K562 (cell line): ENCODE measurements at regions not wholly inside any gene's neighbourhood (a gene's known extent, or its start where the extent isn't known, plus 50 kb on each side); places are given as distances from the start of the nearest gene placed in this dataset.

ENCODE experiments used
- ATAC-seq: fragments of 200-7000 bp; cut with Tn5 transposase; 3 replicates; pipeline ENCODE4 v1.9.1; 2020; ENCODE audit warnings: moderate library complexity
- BruUV-seq: library from RNA; stranded (reverse); fragments of 400-500 nt; replicated peaks from 2 replicates; lab custom pipeline; 2021; lab: Mats Ljungman, UMichigan
- CTCF ChIA-PET: fragments of 300-600 bp; formaldehyde crosslinking; extraction: SDS; loops from one replicate; lab custom pipeline; 2021; ENCODE audit warnings: low intra/inter-chr PET ratio; lab: Yijun Ruan, JAX
- POLR2A ChIA-PET: fragments of 300-600, 350-650 bp; sonication (Branson Sonifier 250); formaldehyde crosslinking; extraction: SDS; loops from one replicate; lab custom pipeline; 2021; ENCODE audit warnings: antibody characterized with exemption, inconsistent platforms; lab: Yijun Ruan, JAX
- DNase-seq, 4 experiments: peaks; one replicate each; pipeline versions ENCODE4 v3.0.0 to v3.0.0-alpha.2; 2011 to 2018; ENCODE audit warnings: low spot score in 3 of 4, mixed read lengths in 3 of 4; ENCODE audit errors: extremely low read depth in 1 of 4
- FAIRE-seq: peaks from 2 replicates; lab custom pipeline; 2011; peaks lifted over from hg19 to GRCh38; lab: Jason Lieb, UNC
- H2AFZ ChIP-seq: 2 replicates; pipeline ENCODE4 v1.6.0; 2011; ENCODE audit warnings: low read depth, low read length, control low read depth, inconsistent platforms
- H3K27ac ChIP-seq: fragments of 200-600 bp; 3 replicates; pipeline ENCODE4 v1.8.0; 2011; ENCODE audit warnings: low read depth, mild to moderate bottlenecking, control low read depth, inconsistent platforms, low read length, moderate library complexity, mixed read lengths; ENCODE audit errors: extremely low read depth
- H3K27me3 ChIP-seq, 2 experiments: fragments of 300-600 bp in 1 of 2; 2 replicates in 1 of 2; 3 replicates in 1 of 2; pipeline versions ENCODE4 v1.6.0 to v1.8.0; 2011; ENCODE audit warnings: inconsistent platforms in 2 of 2, low read length in 2 of 2, mild to moderate bottlenecking in 1 of 2, mixed read lengths in 1 of 2, moderate library complexity in 1 of 2; ENCODE audit not compliant: control insufficient read depth in 2 of 2, insufficient read depth in 2 of 2
- H3K36me3 ChIP-seq: fragments of 300-600 bp; 3 replicates; pipeline ENCODE4 v1.8.0; 2011; ENCODE audit warnings: mild to moderate bottlenecking, low read length, inconsistent platforms; ENCODE audit not compliant: control insufficient read depth, insufficient read depth
- H3K4me1 ChIP-seq, 2 experiments: fragments of 200-600 bp in 1 of 2; replicated peaks in 1 of 2; 2 replicates in 1 of 2; 3 replicates in 1 of 2; pipeline versions ENCODE4 v1.5.1 to v1.8.0; 2011; ENCODE audit warnings: inconsistent platforms in 2 of 2, low read length in 2 of 2, mild to moderate bottlenecking in 1 of 2, mixed read lengths in 1 of 2, moderate library complexity in 1 of 2; ENCODE audit not compliant: control insufficient read depth in 2 of 2, insufficient read depth in 2 of 2
- H3K4me2 ChIP-seq: 2 replicates; pipeline ENCODE4 v1.6.1; 2011; ENCODE audit warnings: low read length, control low read depth, inconsistent platforms, mixed read lengths; ENCODE audit not compliant: insufficient read depth
- H3K4me3 ChIP-seq: fragments of 200-600 bp; sonication (generic), shearing (Covaris generic); 2 replicates; pipeline ENCODE4 v1.5.1; 2016; ENCODE audit warnings: control low read depth, inconsistent platforms
- H3K79me2 ChIP-seq: fragments of 200-600 bp; 3 replicates; pipeline ENCODE4 v1.8.0; 2011; ENCODE audit warnings: low read length, inconsistent platforms; ENCODE audit not compliant: control insufficient read depth, insufficient read depth
- H3K9ac ChIP-seq, 2 experiments: 2 replicates each; pipeline versions ENCODE4 v1.6.0 to v1.6.1; 2011; ENCODE audit warnings: low read depth in 2 of 2, low read length in 2 of 2, control low read depth in 1 of 2, inconsistent platforms in 1 of 2, mild to moderate bottlenecking in 1 of 2, mixed read lengths in 1 of 2; ENCODE audit not compliant: insufficient read depth in 1 of 2
- H3K9me1 ChIP-seq: one replicate; pipeline ENCODE4 v1.6.0; 2011; ENCODE audit warnings: inconsistent platforms, mild to moderate bottlenecking, low read length, moderate library complexity; ENCODE audit not compliant: control insufficient read depth, insufficient read depth
- H3K9me3 ChIP-seq: replicated peaks from 2 replicates; pipeline ENCODE4 v1.5.1; 2011; ENCODE audit warnings: low read depth, low read length, inconsistent platforms; ENCODE audit not compliant: control insufficient read depth, insufficient read depth
- H4K20me1 ChIP-seq: replicated peaks from 2 replicates; pipeline ENCODE4 v1.6.1; 2011; ENCODE audit warnings: low read length, inconsistent platforms, mixed read lengths; ENCODE audit not compliant: control insufficient read depth, insufficient read depth
- C11orf30 ChIP-seq: fragments of 450-650 bp; IDR thresholded peaks from 2 replicates; pipeline ENCODE4 v1.6.1; 2016; ENCODE audit warnings: low read depth, mild to moderate bottlenecking
- CHD1 ChIP-seq: fragments of 200-600 bp; sonication (generic); IDR thresholded peaks from one replicate; pipeline ENCODE4 v1.6.1; 2012; ENCODE audit warnings: mild to moderate bottlenecking, moderate library complexity, low read length, inconsistent platforms
- E2F3 ChIP-seq: fragments of 250-450 bp; sonication (Bioruptor Pico); IDR thresholded peaks from 2 replicates; pipeline ENCODE4 v1.4.0; 2020; ENCODE audit warnings: mild to moderate bottlenecking
- ELK1 ChIP-seq: sonication (generic); formaldehyde crosslinking; IDR thresholded peaks from 2 replicates; pipeline ENCODE4 v1.8.1; 2022; ENCODE audit warnings: missing genetic modification reagents
- ERF ChIP-seq: fragments of 450-650 bp; formaldehyde crosslinking; IDR thresholded peaks from 2 replicates; pipeline ENCODE4 v1.4.0; 2020; ENCODE audit warnings: mild to moderate bottlenecking, mixed read lengths
- GATAD2B ChIP-seq: fragments of 450-650 bp; IDR thresholded peaks from 2 replicates; pipeline ENCODE4 v1.6.1; 2017; ENCODE audit warnings: mild to moderate bottlenecking, borderline replicate concordance
- GTF2E2 ChIP-seq: fragments of 200-800 bp; sonication (Bioruptor generic); IDR thresholded peaks from 2 replicates; pipeline ENCODE4 v1.6.1; 2016; ENCODE audit warnings: missing genetic modification characterization, missing compliant biosample characterization
- HMG20B ChIP-seq: fragments of 250-450 bp; sonication (Bioruptor Pico); IDR thresholded peaks from 2 replicates; pipeline ENCODE4 v1.5.0; 2021; ENCODE audit warnings: mild to moderate bottlenecking
- ILF3 ChIP-seq: fragments of 450-650 bp; IDR thresholded peaks from 2 replicates; pipeline ENCODE4 v1.6.1; 2018; ENCODE audit warnings: antibody characterized with exemption, mild to moderate bottlenecking, moderate library complexity, borderline replicate concordance
- POLR2G ChIP-seq: fragments of 200-400 bp; formaldehyde crosslinking; IDR thresholded peaks from 2 replicates; pipeline ENCODE4 v1.6.1; 2017; ENCODE audit warnings: low read depth, mild to moderate bottlenecking, antibody characterized with exemption, low read length, moderate library complexity
- STAT5B ChIP-seq: fragments of 250-450 bp; sonication (Bioruptor Pico); IDR thresholded peaks from 2 replicates; pipeline ENCODE4 v1.8.0; 2021; ENCODE audit warnings: mild to moderate bottlenecking, inconsistent platforms
- TSC22D4 ChIP-seq: fragments of 450-650 bp; IDR thresholded peaks from 2 replicates; pipeline ENCODE4 v1.6.1; 2016; ENCODE audit warnings: missing genetic modification characterization, missing biosample characterization, control low read depth
- ZNF232 ChIP-seq: sonication (generic); formaldehyde crosslinking; IDR thresholded peaks from 2 replicates; pipeline ENCODE4 v1.8.0; 2022; ENCODE audit warnings: mild to moderate bottlenecking, missing genetic modification reagents
- ZNF354B ChIP-seq: fragments of 250-450 bp; sonication (Bioruptor Pico); IDR thresholded peaks from 2 replicates; pipeline ENCODE4 v1.4.0; 2020
- WGBS: fragments of 100-300 bp; shearing (Covaris generic); methylation state at CpG from one replicate; pipeline ENCODE4 v1.1.6; 2016; ENCODE audit warnings: low coverage, mixed read lengths; ENCODE audit not compliant: insufficient coverage; ENCODE audit errors: missing lambda C conversion rate; 5-methylcytosine and 5-hydroxymethylcytosine counted together
- in situ Hi-C: fragments of 300-500 bp; cut with MboI; formaldehyde crosslinking; loops from 4 replicates; pipeline ENCODE4 v1.15.0; 2018; ENCODE audit warnings: inconsistent platforms, mixed read lengths
- intact Hi-C: fragments of 100-400 bp; cut with micrococcal nuclease; formaldehyde crosslinking; loops from 2 replicates; pipeline ENCODE4 v1.14.2; 2022
- TF ChIP-seq, protein P1 (sequence below): fragments of 150-350 bp; IDR thresholded peaks from 2 replicates; pipeline ENCODE4 v1.6.1; 2014; ENCODE audit warnings: low read depth, mild to moderate bottlenecking, low read length, borderline replicate concordance

DNA sequence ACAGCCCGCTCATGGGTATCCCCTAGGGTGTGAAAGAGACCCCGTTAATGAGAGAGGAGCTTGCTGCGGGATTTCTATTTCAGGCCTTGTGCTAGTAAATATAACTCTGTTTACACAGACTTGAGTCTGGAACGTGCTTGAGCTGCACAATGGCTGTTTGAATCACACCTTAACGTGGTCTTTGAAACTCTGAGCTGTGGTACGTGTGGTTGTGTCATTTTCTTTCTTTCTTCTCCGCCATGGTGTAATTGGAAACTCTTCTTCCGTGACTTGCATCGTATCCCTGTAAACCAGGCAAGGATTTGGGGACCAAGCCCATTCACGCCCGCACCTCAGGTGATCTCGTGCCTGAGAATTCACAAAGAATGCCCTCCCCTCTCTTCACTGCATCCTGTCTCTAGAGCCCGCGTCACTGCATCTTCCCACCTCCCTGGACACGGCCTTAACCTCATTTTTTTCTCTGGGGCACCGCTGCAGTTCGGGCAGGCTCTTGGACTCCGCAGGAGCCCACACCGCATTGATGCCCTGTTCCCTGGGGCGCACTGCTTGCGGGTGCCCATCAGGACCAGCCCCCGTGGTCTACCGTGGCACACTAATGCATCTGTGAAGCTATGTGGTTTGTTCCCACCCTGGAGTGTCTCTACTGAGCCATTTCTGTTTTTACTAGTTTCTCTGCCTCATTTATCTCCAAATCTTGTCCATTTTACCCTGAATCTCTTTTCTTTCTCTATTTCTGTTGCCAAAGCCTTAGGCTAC lies 78.4 kb upstream of the PARP11 start:
- in situ Hi-C loops, result no loop called here
- TF ChIP-seq ILF3 (no peak), STAT5B (CRISPR knock-in tag) (no peak), ZNF232 (CRISPR knock-in tag) (no peak), GATAD2B (no peak), TSC22D4 (tag) (no peak), ZNF354B (CRISPR knock-in tag) (no peak), GTF2E2 (tag) (no peak), CHD1 (no peak), POLR2G (no peak), HMG20B (CRISPR knock-in tag) (no peak), C11orf30 (no peak), E2F3 (CRISPR knock-in tag) (no peak), ERF (CRISPR knock-in tag) (no peak), ELK1 (CRISPR knock-in tag) (no peak)
- TF ChIP-seq, protein P1, sequence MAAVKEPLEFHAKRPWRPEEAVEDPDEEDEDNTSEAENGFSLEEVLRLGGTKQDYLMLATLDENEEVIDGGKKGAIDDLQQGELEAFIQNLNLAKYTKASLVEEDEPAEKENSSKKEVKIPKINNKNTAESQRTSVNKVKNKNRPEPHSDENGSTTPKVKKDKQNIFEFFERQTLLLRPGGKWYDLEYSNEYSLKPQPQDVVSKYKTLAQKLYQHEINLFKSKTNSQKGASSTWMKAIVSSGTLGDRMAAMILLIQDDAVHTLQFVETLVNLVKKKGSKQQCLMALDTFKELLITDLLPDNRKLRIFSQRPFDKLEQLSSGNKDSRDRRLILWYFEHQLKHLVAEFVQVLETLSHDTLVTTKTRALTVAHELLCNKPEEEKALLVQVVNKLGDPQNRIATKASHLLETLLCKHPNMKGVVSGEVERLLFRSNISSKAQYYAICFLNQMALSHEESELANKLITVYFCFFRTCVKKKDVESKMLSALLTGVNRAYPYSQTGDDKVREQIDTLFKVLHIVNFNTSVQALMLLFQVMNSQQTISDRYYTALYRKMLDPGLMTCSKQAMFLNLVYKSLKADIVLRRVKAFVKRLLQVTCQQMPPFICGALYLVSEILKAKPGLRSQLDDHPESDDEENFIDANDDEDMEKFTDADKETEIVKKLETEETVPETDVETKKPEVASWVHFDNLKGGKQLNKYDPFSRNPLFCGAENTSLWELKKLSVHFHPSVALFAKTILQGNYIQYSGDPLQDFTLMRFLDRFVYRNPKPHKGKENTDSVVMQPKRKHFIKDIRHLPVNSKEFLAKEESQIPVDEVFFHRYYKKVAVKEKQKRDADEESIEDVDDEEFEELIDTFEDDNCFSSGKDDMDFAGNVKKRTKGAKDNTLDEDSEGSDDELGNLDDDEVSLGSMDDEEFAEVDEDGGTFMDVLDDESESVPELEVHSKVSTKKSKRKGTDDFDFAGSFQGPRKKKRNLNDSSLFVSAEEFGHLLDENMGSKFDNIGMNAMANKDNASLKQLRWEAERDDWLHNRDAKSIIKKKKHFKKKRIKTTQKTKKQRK, result no peak
- TF ChIP-seq, all 486 proteins: peak for 0
- H4K20me1 ChIP-seq, result no peaks in the 10 kb centered on the region
- H3K9ac ChIP-seq, result no peak overlapping the region
- H3K9me3 ChIP-seq, result no peaks in the 10 kb centered on the region
- WGBS, result 0% methylated on average over 22 of the region's 23 CpGs
- H3K27ac ChIP-seq, result no peak overlapping the region
- H3K4me2 ChIP-seq, result no peak overlapping the region
- no peak overlapping the region for H3K4me3 ChIP-seq
- H3K36me3 ChIP-seq, result no peaks in the 10 kb centered on the region
- no peaks in the 10 kb centered on the region for H3K4me1 ChIP-seq
- H2AFZ ChIP-seq, result no peak overlapping the region
- no TSS peak for BruUV-seq
- DNase-seq (no peak), ATAC-seq (no peak), FAIRE-seq (no peak)
- intact Hi-C loops, result no loop called here
- no peaks in the 10 kb centered on the region for H3K79me2 ChIP-seq
- POLR2A ChIA-PET, result interaction anchor here (0.6 kb wide), 1 partner anchor 636 kb away, joined by 4 read pairs; no protein-coding TSS in a partner anchor
- CTCF ChIA-PET, result no interaction called here
- H3K27me3 ChIP-seq, result peaks cover 0 to 5% of the 10 kb centered on the region in 2 experiments; a peak in 1 of 5 replicates
- no peaks in the 10 kb centered on the region for H3K9me1 ChIP-seq
